HepG2 (cell line): ENCODE measurements at regions not wholly inside any gene's neighbourhood (a gene's known extent, or its start where the extent isn't known, plus 50 kb on each side); places are given as distances from the start of the nearest gene placed in this dataset.
"Not testable (repeated sequence)": the region's sequence is repeated elsewhere in the genome, so short reads cannot be mapped to it uniquely, and the experiment has no call there.

Experiments
- POLR2A ChIP-seq, 2 experiments: IDR thresholded peaks; 2 replicates each; pipeline ENCODE4 v1.6.1; 2011; ENCODE audit warnings: low read depth in 2 of 2, low read length in 2 of 2, mild to moderate bottlenecking in 1 of 2, moderate library complexity in 1 of 2; ENCODE audit not compliant: insufficient read depth in 1 of 2
- POLR2AphosphoS5 ChIP-seq: IDR thresholded peaks from 2 replicates; pipeline ENCODE4 v1.6.1; 2012; ENCODE audit warnings: low read depth, low read length
- RAD21 ChIP-seq: fragments of 450-650 bp; formaldehyde crosslinking; IDR thresholded peaks from 2 replicates; pipeline ENCODE4 v1.5.0; 2020; ENCODE audit warnings: mild to moderate bottlenecking
- RFXAP ChIP-seq: sonication (generic); formaldehyde crosslinking; IDR thresholded peaks from 2 replicates; pipeline ENCODE4 v1.4.0; 2020; ENCODE audit warnings: missing genetic modification reagents, borderline replicate concordance
- YEATS4 ChIP-seq: sonication (generic); formaldehyde crosslinking; IDR thresholded peaks from 2 replicates; pipeline ENCODE4 v1.4.0; 2020; ENCODE audit warnings: missing genetic modification reagents, borderline replicate concordance
- YY1 ChIP-seq: IDR thresholded peaks from 2 replicates; pipeline ENCODE4 v1.6.1; 2011; ENCODE audit warnings: low read length, low read depth, moderate library complexity, mild to moderate bottlenecking; ENCODE audit not compliant: insufficient read depth, insufficient replicate concordance
- ZGPAT ChIP-seq: IDR thresholded peaks from 2 replicates; pipeline ENCODE4 v1.6.1; 2016; ENCODE audit warnings: mild to moderate bottlenecking
- ZNF570 ChIP-seq: sonication (generic); formaldehyde crosslinking; IDR thresholded peaks from 2 replicates; pipeline ENCODE4 v1.4.0; 2020; ENCODE audit warnings: mild to moderate bottlenecking, missing genetic modification reagents, borderline replicate concordance
- ZNF792 ChIP-seq: IDR thresholded peaks from 2 replicates; pipeline ENCODE4 v1.6.1; 2016

GRCh38 chr5:57713535-57713934, 230.9 kb upstream of the ACTBL2 start:
- TF ChIP-seq RFXAP (CRISPR knock-in tag); ZNF570 (CRISPR knock-in tag); RAD21 (CRISPR knock-in tag); YY1; POLR2A (IDR thresholded peaks at IDR 0.05; ENCODE audit: insufficient read depth in 1 of 2, low read depth in 2 of 2, low read length in 2 of 2); ZNF792 (CRISPR knock-in tag); YEATS4 (CRISPR knock-in tag); ZGPAT; POLR2AphosphoS5: not testable (repeated sequence)
